ENCODE measurements at regions not wholly inside any gene's neighbourhood (a gene's known extent, or its start where the extent isn't known, plus 50 kb on each side); places are given as distances from the start of the nearest gene placed in this dataset.

DNA sequence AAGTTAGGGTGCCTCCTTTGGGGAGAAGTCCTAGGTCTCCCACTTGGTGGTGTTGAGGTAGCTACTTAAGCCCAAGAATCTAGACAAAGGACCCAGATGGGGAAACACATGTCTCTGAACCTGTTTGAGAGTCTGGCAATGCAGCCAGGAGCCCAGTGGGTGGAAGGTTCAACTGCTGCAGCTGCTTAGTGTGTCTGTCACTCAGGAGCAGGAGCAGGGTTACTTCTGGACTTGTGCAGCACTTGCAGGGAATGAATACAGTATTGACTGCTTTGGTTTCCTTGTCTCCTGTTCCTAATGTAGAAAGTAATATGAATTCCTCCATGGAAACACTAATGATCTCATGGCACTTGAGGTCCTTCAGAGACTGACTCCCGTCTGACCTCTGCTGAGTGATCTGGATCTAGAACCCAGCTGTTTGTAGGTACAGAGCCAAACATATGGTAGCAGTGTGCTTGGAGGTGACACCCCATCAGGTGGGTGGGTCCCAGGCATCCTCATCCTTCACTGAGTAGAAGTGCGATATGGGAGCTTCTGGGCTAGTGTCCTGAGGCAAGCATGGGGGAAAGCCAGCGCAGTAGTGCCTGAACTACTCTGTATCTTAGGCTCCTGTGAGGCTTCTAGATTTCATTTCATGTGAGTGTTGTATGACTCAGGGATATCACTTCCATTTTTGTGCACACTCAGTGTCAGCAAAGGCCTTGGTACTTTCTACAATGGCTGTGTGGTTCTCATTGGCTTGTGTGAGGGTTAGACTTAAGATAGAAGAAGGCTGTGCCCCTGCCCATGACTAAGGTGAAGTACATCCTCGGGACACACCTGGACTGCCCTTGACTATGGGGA, 85.0 kb upstream of the WDR1 start (continued):
- TF ChIP-seq, protein P1, sequence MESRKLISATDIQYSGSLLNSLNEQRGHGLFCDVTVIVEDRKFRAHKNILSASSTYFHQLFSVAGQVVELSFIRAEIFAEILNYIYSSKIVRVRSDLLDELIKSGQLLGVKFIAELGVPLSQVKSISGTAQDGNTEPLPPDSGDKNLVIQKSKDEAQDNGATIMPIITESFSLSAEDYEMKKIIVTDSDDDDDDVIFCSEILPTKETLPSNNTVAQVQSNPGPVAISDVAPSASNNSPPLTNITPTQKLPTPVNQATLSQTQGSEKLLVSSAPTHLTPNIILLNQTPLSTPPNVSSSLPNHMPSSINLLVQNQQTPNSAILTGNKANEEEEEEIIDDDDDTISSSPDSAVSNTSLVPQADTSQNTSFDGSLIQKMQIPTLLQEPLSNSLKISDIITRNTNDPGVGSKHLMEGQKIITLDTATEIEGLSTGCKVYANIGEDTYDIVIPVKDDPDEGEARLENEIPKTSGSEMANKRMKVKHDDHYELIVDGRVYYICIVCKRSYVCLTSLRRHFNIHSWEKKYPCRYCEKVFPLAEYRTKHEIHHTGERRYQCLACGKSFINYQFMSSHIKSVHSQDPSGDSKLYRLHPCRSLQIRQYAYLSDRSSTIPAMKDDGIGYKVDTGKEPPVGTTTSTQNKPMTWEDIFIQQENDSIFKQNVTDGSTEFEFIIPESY (IDR thresholded peaks at IDR 0.05), result no peak
- TF ChIP-seq ZNF217 (IDR thresholded peaks at IDR 0.05), result no peak
- TF ChIP-seq, protein P2, sequence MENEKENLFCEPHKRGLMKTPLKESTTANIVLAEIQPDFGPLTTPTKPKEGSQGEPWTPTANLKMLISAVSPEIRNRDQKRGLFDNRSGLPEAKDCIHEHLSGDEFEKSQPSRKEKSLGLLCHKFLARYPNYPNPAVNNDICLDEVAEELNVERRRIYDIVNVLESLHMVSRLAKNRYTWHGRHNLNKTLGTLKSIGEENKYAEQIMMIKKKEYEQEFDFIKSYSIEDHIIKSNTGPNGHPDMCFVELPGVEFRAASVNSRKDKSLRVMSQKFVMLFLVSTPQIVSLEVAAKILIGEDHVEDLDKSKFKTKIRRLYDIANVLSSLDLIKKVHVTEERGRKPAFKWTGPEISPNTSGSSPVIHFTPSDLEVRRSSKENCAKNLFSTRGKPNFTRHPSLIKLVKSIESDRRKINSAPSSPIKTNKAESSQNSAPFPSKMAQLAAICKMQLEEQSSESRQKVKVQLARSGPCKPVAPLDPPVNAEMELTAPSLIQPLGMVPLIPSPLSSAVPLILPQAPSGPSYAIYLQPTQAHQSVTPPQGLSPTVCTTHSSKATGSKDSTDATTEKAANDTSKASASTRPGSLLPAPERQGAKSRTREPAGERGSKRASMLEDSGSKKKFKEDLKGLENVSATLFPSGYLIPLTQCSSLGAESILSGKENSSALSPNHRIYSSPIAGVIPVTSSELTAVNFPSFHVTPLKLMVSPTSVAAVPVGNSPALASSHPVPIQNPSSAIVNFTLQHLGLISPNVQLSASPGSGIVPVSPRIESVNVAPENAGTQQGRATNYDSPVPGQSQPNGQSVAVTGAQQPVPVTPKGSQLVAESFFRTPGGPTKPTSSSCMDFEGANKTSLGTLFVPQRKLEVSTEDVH (IDR thresholded peaks at IDR 0.05; ENCODE audit: low read depth, partially characterized antibody), result no peak
- TF ChIP-seq RCOR1 (conservative IDR thresholded peaks at IDR 0.05; ENCODE audit: low read depth, low read length), result no peak
- TF ChIP-seq, protein P3, sequence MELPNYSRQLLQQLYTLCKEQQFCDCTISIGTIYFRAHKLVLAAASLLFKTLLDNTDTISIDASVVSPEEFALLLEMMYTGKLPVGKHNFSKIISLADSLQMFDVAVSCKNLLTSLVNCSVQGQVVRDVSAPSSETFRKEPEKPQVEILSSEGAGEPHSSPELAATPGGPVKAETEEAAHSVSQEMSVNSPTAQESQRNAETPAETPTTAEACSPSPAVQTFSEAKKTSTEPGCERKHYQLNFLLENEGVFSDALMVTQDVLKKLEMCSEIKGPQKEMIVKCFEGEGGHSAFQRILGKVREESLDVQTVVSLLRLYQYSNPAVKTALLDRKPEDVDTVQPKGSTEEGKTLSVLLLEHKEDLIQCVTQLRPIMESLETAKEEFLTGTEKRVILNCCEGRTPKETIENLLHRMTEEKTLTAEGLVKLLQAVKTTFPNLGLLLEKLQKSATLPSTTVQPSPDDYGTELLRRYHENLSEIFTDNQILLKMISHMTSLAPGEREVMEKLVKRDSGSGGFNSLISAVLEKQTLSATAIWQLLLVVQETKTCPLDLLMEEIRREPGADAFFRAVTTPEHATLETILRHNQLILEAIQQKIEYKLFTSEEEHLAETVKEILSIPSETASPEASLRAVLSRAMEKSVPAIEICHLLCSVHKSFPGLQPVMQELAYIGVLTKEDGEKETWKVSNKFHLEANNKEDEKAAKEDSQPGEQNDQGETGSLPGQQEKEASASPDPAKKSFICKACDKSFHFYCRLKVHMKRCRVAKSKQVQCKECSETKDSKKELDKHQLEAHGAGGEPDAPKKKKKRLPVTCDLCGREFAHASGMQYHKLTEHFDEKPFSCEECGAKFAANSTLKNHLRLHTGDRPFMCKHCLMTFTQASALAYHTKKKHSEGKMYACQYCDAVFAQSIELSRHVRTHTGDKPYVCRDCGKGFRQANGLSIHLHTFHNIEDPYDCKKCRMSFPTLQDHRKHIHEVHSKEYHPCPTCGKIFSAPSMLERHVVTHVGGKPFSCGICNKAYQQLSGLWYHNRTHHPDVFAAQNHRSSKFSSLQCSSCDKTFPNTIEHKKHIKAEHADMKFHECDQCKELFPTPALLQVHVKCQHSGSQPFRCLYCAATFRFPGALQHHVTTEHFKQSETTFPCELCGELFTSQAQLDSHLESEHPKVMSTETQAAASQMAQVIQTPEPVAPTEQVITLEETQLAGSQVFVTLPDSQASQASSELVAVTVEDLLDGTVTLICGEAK (IDR thresholded peaks at IDR 0.05; ENCODE audit: borderline replicate concordance), result no peak
